ENCODE measurements at regions not wholly inside any gene's neighbourhood (a gene's known extent, or its start where the extent isn't known, plus 50 kb on each side); places are given as distances from the start of the nearest gene placed in this dataset.

- no peak for ATAC-seq
- TF ChIP-seq ZFP3 (CRISPR knock-in tag; IDR thresholded peaks at IDR 0.05) (no peak), ARNTL (CRISPR knock-in tag; IDR thresholded peaks at IDR 0.05; ENCODE audit: borderline replicate concordance, low read depth) (no peak), BACH2 (CRISPR knock-in tag; IDR thresholded peaks at IDR 0.05; ENCODE audit: borderline replicate concordance) (no peak), ZNF565 (CRISPR knock-in tag; conservative IDR thresholded peaks at IDR 0.05; ENCODE audit: low read depth) (no peak), ZNF8 (CRISPR knock-in tag; IDR thresholded peaks at IDR 0.05) (no peak), TSHZ2 (CRISPR knock-in tag; IDR thresholded peaks at IDR 0.05) (no peak), SNAI2 (CRISPR knock-in tag; IDR thresholded peaks at IDR 0.05) (no peak), ZC3H10 (CRISPR knock-in tag; IDR thresholded peaks at IDR 0.05) (no peak), TCF4 (CRISPR knock-in tag; IDR thresholded peaks at IDR 0.05; ENCODE audit: borderline replicate concordance) (no peak), PPARA (CRISPR knock-in tag; IDR thresholded peaks at IDR 0.05; ENCODE audit: borderline replicate concordance) (no peak), OSR1 (CRISPR knock-in tag; IDR thresholded peaks at IDR 0.05) (no peak)
Measured at GRCh38 chr9:117787746-117788145, 83.5 kb downstream of the TLR4 start.

DNA sequence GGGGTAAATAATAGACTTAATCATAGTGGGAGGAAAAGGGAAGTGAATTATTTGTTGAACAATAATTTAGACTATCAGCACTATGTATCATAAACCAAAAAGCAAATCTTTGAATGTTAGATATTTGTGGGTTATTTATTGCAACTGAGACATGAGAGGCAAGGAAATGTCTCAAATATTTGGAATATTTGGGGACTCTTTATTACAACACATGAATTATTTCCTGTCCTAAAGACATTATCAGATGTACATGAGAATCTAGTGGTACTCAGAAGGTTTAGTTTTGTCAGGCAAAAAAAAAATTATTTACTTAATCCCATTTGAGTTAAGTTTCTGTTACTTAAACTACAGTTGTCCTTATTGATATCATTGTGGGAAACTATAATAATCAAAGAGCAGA lies 91.1 kb downstream of the TLR4 start:
- no peak for ATAC-seq

GRCh38 chr9:117796681-117797080 lies 92.5 kb downstream of the TLR4 start:
- TF ChIP-seq RARB (CRISPR knock-in tag; IDR thresholded peaks at IDR 0.05), result no peak
- no peak for TF ChIP-seq BACH2 (CRISPR knock-in tag; IDR thresholded peaks at IDR 0.05; ENCODE audit: borderline replicate concordance)
- TF ChIP-seq, protein P1, sequence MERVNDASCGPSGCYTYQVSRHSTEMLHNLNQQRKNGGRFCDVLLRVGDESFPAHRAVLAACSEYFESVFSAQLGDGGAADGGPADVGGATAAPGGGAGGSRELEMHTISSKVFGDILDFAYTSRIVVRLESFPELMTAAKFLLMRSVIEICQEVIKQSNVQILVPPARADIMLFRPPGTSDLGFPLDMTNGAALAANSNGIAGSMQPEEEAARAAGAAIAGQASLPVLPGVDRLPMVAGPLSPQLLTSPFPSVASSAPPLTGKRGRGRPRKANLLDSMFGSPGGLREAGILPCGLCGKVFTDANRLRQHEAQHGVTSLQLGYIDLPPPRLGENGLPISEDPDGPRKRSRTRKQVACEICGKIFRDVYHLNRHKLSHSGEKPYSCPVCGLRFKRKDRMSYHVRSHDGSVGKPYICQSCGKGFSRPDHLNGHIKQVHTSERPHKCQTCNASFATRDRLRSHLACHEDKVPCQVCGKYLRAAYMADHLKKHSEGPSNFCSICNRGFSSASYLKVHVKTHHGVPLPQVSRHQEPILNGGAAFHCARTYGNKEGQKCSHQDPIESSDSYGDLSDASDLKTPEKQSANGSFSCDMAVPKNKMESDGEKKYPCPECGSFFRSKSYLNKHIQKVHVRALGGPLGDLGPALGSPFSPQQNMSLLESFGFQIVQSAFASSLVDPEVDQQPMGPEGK (CRISPR knock-in tag; IDR thresholded peaks at IDR 0.05; ENCODE audit: borderline replicate concordance), result no peak
- no peak for TF ChIP-seq TSHZ2 (CRISPR knock-in tag; IDR thresholded peaks at IDR 0.05)
- TF ChIP-seq ZNF8 (CRISPR knock-in tag; IDR thresholded peaks at IDR 0.05), result no peak
- TF ChIP-seq ESRRG (CRISPR knock-in tag; IDR thresholded peaks at IDR 0.05), result no peak
- TF ChIP-seq CREB5 (CRISPR knock-in tag; IDR thresholded peaks at IDR 0.05; ENCODE audit: low read depth), result no peak
- no peak for ATAC-seq

More for the DNA sequence above, 91.1 kb downstream of the TLR4 start:
- no peak for TF ChIP-seq SNAI2 (CRISPR knock-in tag; IDR thresholded peaks at IDR 0.05)
- 0 out of 2 replicates have a peak, but pooled peaks have one; percentile 16 for TF ChIP-seq ISL1 (CRISPR knock-in tag; IDR thresholded peaks at IDR 0.05)

- TF ChIP-seq SNAI2 (CRISPR knock-in tag; IDR thresholded peaks at IDR 0.05) (no peak), ZC3H10 (CRISPR knock-in tag; IDR thresholded peaks at IDR 0.05) (no peak), ARNTL (CRISPR knock-in tag; IDR thresholded peaks at IDR 0.05; ENCODE audit: borderline replicate concordance, low read depth) (no peak), ZNF565 (CRISPR knock-in tag; conservative IDR thresholded peaks at IDR 0.05; ENCODE audit: low read depth) (no peak), ZFP3 (CRISPR knock-in tag; IDR thresholded peaks at IDR 0.05) (no peak), ISL1 (CRISPR knock-in tag; IDR thresholded peaks at IDR 0.05) (no peak), CREB5 (CRISPR knock-in tag; IDR thresholded peaks at IDR 0.05; ENCODE audit: low read depth) (no peak), BACH2 (CRISPR knock-in tag; IDR thresholded peaks at IDR 0.05; ENCODE audit: borderline replicate concordance) (no peak), ZFP30 (CRISPR knock-in tag; IDR thresholded peaks at IDR 0.05) (no peak)
- ATAC-seq, result no peak
Measured at GRCh38 chr9:117800389-117800788, 96.2 kb downstream of the TLR4 start.
